HepG2 (cell line): ENCODE measurements at regions not wholly inside any gene's neighbourhood (a gene's known extent, or its start where the extent isn't known, plus 50 kb on each side); places are given as distances from the start of the nearest gene placed in this dataset.

Experiments used
- ATAC-seq: fragments of 200-7000 bp; cut with Tn5 transposase; 3 replicates; pipeline ENCODE4 v1.9.1; 2020; ENCODE audit warnings: mild to moderate bottlenecking, moderate library complexity
- BruUV-seq: library from RNA; stranded (reverse); fragments of 400-500 nt; replicated peaks from 2 replicates; lab custom pipeline; 2021; lab: Mats Ljungman, UMichigan
- CTCF ChIA-PET: fragments of 300-600 bp; formaldehyde crosslinking; extraction: SDS; loops from one replicate; lab custom pipeline; 2021; ENCODE audit warnings: low total read pairs, inconsistent platforms, low intra/inter-chr PET ratio; lab: Yijun Ruan, JAX
- POLR2A ChIA-PET: fragments of 350-600 bp; sonication (Branson Sonifier 250); formaldehyde crosslinking; loops from one replicate; lab custom pipeline; 2020; ENCODE audit warnings: antibody characterized with exemption, inconsistent platforms; lab: Yijun Ruan, JAX
- DNase-seq: peaks from one replicate; pipeline ENCODE4 v3.0.0-alpha.2; 2015; ENCODE audit warnings: low spot score
- FAIRE-seq: peaks from 3 replicates; lab custom pipeline; 2011; peaks lifted over from hg19 to GRCh38; lab: Jason Lieb, UNC
- H2AFZ ChIP-seq: one replicate; pipeline ENCODE4 v1.6.1; 2011; ENCODE audit warnings: low read length, inconsistent platforms
- H3K27ac ChIP-seq: fragments of 300-600 bp; 3 replicates; pipeline ENCODE4 v1.8.0; 2011; ENCODE audit warnings: mixed run types, mild to moderate bottlenecking, mixed read lengths, low read length, inconsistent platforms; ENCODE audit not compliant: insufficient read depth; ENCODE audit errors: extremely low read length
- H3K27me3 ChIP-seq, 2 experiments: fragments of 200-600 bp in 1 of 2; 2 replicates in 1 of 2; 3 replicates in 1 of 2; pipeline versions ENCODE4 v1.6.0 to v1.8.0; 2011; ENCODE audit warnings: low read length in 2 of 2, mild to moderate bottlenecking in 2 of 2, moderate library complexity in 2 of 2, inconsistent platforms in 1 of 2; ENCODE audit not compliant: insufficient read depth in 2 of 2, control insufficient read depth in 1 of 2
- H3K36me3 ChIP-seq, 2 experiments: fragments of 200-600 bp in 1 of 2; replicated peaks in 1 of 2; 2 replicates in 1 of 2; 3 replicates in 1 of 2; pipeline versions ENCODE4 v1.5.1 to v1.8.0; 2011; ENCODE audit warnings: low read length in 2 of 2, inconsistent platforms in 1 of 2; ENCODE audit not compliant: insufficient read depth in 2 of 2, control insufficient read depth in 1 of 2
- H3K4me1 ChIP-seq: 2 replicates; pipeline ENCODE4 v1.5.1; 2012; ENCODE audit warnings: low read length, inconsistent platforms; ENCODE audit not compliant: insufficient read depth
- H3K4me2 ChIP-seq: 2 replicates; pipeline ENCODE4 v1.6.0; 2011; ENCODE audit warnings: low read depth, low read length, inconsistent platforms
- H3K4me3 ChIP-seq, 3 experiments: fragments of 200-600 bp in 1 of 3; sonication (generic), shearing (Covaris generic) in 1 of 3; replicated peaks in 1 of 3; 2 replicates each; pipeline ENCODE4 v1.5.1; 2011 to 2016; ENCODE audit warnings: low read length in 3 of 3, inconsistent platforms in 2 of 3, low read depth in 2 of 3, mild to moderate bottlenecking in 2 of 3, control low read depth in 1 of 3, mixed read lengths in 1 of 3; ENCODE audit not compliant: insufficient read depth in 1 of 3
- H3K79me2 ChIP-seq: one replicate; pipeline ENCODE4 v1.6.1; 2011; ENCODE audit warnings: low read length, inconsistent platforms; ENCODE audit not compliant: insufficient read depth
- H3K9ac ChIP-seq: 2 replicates; pipeline ENCODE4 v1.6.0; 2011; ENCODE audit warnings: mild to moderate bottlenecking, low read depth, low read length, inconsistent platforms; ENCODE audit not compliant: insufficient read depth
- H3K9me3 ChIP-seq: 2 replicates; pipeline ENCODE4 v1.5.1; 2012; ENCODE audit warnings: mild to moderate bottlenecking, low read length
- H4K20me1 ChIP-seq: 2 replicates; pipeline ENCODE4 v1.6.0; 2011; ENCODE audit warnings: inconsistent platforms, mild to moderate bottlenecking, low read length, moderate library complexity; ENCODE audit not compliant: insufficient read depth
- ATF1 ChIP-seq: IDR thresholded peaks from 2 replicates; pipeline ENCODE4 v1.6.1; 2016; ENCODE audit warnings: mild to moderate bottlenecking, control low read depth
- KAT8 ChIP-seq: IDR thresholded peaks from 2 replicates; pipeline ENCODE4 v1.6.1; 2016; ENCODE audit warnings: missing genetic modification reagents, missing compliant biosample characterization
- ZBTB7A ChIP-seq: sonication (generic); formaldehyde crosslinking; IDR thresholded peaks from 2 replicates; pipeline ENCODE4 v1.8.0; 2022; ENCODE audit warnings: mild to moderate bottlenecking, missing genetic modification reagents
- ZNF431 ChIP-seq: sonication (generic); formaldehyde crosslinking; IDR thresholded peaks from 2 replicates; pipeline ENCODE4 v1.9.0; 2022; ENCODE audit warnings: missing genetic modification reagents, low read depth, mild to moderate bottlenecking, borderline replicate concordance
- ZNF792 ChIP-seq: IDR thresholded peaks from 2 replicates; pipeline ENCODE4 v1.6.1; 2016
- WGBS: methylation state at CpG from one replicate; pipeline ENCODE4 v1.1.6; 2017; ENCODE audit warnings: low lambda C conversion rate; 5-methylcytosine and 5-hydroxymethylcytosine counted together
- in situ Hi-C: cut with HindIII; loops from 2 replicates; pipeline ENCODE4 v1.10.0; 2017; ENCODE audit warnings: low pct_unique_long_range_greater_than_20kb; ENCODE audit not compliant: extremely low pct_ligation_motif_present
- intact Hi-C: fragments of 100-400 bp; cut with micrococcal nuclease; formaldehyde crosslinking; loops from one replicate; pipeline ENCODE4 v1.10.0; 2022; ENCODE audit not compliant: unreplicated experiment
- TF ChIP-seq, protein P1 (sequence below): sonication (generic); formaldehyde crosslinking; IDR thresholded peaks from 2 replicates; pipeline ENCODE4 v1.4.0; 2020; ENCODE audit warnings: mild to moderate bottlenecking, missing genetic modification reagents
- TF ChIP-seq, protein P2 (sequence below): sonication (generic); formaldehyde crosslinking; IDR thresholded peaks from 2 replicates; pipeline ENCODE4 v1.5.1; 2020; ENCODE audit warnings: mild to moderate bottlenecking, moderate library complexity, missing genetic modification reagents
- TF ChIP-seq, protein P3 (sequence below): sonication (generic); formaldehyde crosslinking; IDR thresholded peaks from 2 replicates; pipeline ENCODE4 v1.8.1; 2023; ENCODE audit warnings: mild to moderate bottlenecking, moderate library complexity, missing genetic modification reagents
- TF ChIP-seq, protein P4 (sequence below): sonication (generic); formaldehyde crosslinking; IDR thresholded peaks from 2 replicates; pipeline ENCODE4 v1.4.0; 2020; ENCODE audit warnings: low read depth, missing genetic modification reagents

DNA sequence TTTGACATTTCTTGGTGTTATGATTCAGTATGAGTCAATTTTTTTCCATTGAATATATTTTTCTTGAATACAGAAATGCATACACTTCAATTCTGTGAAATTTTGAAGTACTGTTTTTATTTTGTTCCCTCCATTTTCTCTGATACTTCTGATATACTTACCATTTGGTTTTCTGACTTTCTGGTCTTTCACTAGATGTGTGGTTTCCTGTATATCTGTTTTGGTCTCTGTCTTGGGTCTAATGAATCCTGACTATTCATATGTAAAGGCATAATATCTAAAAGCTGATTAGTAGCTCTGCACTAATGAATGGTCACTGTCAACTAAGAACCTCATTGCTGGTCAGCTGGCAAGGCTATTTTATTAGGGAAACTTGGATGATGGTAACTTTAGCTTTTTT lies 345.6 kb downstream of the GRB14 start:
- Histone ChIP-seq H4K20me1 (no peaks in the 10 kb centered on the region), H3K36me3 (no peaks in the 10 kb centered on the region), H3K27ac (no peak overlapping the region), H3K9ac (no peak overlapping the region), H2AFZ (no peak overlapping the region), H3K4me2 (no peak overlapping the region), H3K9me3 (no peaks in the 10 kb centered on the region), H3K4me1 (no peaks in the 10 kb centered on the region), H3K4me3 (no peak overlapping the region), H3K79me2 (no peaks in the 10 kb centered on the region), H3K27me3 (no peaks in the 10 kb centered on the region)
- in situ Hi-C loops, result no loop called here
- ChIA-PET CTCF (no interaction called here), POLR2A (no interaction called here)
- intact Hi-C loops, result no loop called here
- DNase-seq (no peak), ATAC-seq (no peak), FAIRE-seq (no peak)
- BruUV-seq, result no TSS peak
- no peak for TF ChIP-seq KAT8 (CRISPR knock-in tag)
- TF ChIP-seq, protein P1, sequence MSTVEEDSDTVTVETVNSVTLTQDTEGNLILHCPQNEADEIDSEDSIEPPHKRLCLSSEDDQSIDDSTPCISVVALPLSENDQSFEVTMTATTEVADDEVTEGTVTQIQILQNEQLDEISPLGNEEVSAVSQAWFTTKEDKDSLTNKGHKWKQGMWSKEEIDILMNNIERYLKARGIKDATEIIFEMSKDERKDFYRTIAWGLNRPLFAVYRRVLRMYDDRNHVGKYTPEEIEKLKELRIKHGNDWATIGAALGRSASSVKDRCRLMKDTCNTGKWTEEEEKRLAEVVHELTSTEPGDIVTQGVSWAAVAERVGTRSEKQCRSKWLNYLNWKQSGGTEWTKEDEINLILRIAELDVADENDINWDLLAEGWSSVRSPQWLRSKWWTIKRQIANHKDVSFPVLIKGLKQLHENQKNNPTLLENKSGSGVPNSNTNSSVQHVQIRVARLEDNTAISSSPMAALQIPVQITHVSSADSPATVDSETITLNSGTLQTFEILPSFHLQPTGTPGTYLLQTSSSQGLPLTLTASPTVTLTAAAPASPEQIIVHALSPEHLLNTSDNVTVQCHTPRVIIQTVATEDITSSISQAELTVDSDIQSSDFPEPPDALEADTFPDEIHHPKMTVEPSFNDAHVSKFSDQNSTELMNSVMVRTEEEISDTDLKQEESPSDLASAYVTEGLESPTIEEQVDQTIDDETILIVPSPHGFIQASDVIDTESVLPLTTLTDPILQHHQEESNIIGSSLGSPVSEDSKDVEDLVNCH (CRISPR knock-in tag), result no peak

DNA sequence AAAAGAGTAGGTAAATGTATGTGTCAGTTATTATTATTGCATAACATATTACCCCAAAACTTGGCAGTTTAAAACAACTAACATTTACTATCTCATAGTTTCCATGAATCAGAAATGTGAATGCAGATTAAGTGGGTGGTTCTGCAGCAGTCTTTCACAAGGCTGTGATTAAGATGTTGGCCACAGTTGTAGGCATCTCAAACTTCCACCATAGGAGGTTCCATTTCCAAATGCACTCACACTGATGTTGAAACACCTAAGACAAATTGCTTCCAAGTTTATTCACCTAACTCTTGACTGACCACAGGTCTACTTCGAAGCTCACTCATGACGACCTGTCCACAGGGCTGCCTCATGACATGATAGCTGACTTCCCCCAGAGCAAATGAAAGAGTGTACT lies 360.8 kb downstream of the GRB14 start:
- Histone ChIP-seq H3K4me2 (no peak overlapping the region), H4K20me1 (no peaks in the 10 kb centered on the region), H3K9ac (no peak overlapping the region), H3K79me2 (no peaks in the 10 kb centered on the region), H3K27me3 (peaks cover 0 to 4% of the 10 kb centered on the region in 2 experiments; a peak in 1 of 5 replicates), H3K36me3 (no peaks in the 10 kb centered on the region), H3K27ac (no peak overlapping the region), H3K4me3 (no peak overlapping the region), H2AFZ (no peak overlapping the region), H3K4me1 (no peaks in the 10 kb centered on the region), H3K9me3 (no peaks in the 10 kb centered on the region)
- no TSS peak for BruUV-seq
- intact Hi-C loops (no loop called here), in situ Hi-C loops (no loop called here)
- ATAC-seq (no peak), FAIRE-seq (no peak), DNase-seq (no peak)
- ChIA-PET POLR2A (no interaction called here), CTCF (no interaction called here)
- 0% methylated on average over 2 of the region's 2 CpGs for WGBS
- no peak for TF ChIP-seq ZNF431 (CRISPR knock-in tag)
- no peak for TF ChIP-seq ZBTB7A (CRISPR knock-in tag)
- no peak for TF ChIP-seq ZNF792 (CRISPR knock-in tag)
- no peak for TF ChIP-seq ATF1 (CRISPR knock-in tag)
- TF ChIP-seq, protein P2, sequence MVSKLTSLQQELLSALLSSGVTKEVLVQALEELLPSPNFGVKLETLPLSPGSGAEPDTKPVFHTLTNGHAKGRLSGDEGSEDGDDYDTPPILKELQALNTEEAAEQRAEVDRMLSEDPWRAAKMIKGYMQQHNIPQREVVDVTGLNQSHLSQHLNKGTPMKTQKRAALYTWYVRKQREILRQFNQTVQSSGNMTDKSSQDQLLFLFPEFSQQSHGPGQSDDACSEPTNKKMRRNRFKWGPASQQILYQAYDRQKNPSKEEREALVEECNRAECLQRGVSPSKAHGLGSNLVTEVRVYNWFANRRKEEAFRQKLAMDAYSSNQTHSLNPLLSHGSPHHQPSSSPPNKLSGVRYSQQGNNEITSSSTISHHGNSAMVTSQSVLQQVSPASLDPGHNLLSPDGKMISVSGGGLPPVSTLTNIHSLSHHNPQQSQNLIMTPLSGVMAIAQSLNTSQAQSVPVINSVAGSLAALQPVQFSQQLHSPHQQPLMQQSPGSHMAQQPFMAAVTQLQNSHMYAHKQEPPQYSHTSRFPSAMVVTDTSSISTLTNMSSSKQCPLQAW, result no peak
- TF ChIP-seq, protein P3, sequence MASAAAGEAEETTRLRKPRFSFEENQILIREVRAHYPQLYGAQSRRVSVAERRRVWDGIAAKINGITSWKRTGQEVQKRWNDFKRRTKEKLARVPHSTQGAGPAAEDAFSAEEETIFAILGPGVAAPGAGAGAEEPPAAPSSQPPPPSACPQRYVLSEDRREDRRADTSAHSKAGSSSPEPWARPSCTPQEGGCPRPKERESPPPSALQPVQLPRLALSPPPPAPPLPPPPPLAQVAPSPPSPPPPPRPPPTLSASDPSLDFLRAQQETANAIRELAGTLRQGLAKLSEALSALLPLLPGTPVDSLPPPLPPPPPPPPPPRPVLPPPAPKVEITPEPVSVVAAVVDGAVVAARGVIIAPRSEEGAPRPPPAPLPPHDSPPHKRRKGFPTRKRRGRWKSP (CRISPR knock-in tag), result no peak
- TF ChIP-seq, protein P4, sequence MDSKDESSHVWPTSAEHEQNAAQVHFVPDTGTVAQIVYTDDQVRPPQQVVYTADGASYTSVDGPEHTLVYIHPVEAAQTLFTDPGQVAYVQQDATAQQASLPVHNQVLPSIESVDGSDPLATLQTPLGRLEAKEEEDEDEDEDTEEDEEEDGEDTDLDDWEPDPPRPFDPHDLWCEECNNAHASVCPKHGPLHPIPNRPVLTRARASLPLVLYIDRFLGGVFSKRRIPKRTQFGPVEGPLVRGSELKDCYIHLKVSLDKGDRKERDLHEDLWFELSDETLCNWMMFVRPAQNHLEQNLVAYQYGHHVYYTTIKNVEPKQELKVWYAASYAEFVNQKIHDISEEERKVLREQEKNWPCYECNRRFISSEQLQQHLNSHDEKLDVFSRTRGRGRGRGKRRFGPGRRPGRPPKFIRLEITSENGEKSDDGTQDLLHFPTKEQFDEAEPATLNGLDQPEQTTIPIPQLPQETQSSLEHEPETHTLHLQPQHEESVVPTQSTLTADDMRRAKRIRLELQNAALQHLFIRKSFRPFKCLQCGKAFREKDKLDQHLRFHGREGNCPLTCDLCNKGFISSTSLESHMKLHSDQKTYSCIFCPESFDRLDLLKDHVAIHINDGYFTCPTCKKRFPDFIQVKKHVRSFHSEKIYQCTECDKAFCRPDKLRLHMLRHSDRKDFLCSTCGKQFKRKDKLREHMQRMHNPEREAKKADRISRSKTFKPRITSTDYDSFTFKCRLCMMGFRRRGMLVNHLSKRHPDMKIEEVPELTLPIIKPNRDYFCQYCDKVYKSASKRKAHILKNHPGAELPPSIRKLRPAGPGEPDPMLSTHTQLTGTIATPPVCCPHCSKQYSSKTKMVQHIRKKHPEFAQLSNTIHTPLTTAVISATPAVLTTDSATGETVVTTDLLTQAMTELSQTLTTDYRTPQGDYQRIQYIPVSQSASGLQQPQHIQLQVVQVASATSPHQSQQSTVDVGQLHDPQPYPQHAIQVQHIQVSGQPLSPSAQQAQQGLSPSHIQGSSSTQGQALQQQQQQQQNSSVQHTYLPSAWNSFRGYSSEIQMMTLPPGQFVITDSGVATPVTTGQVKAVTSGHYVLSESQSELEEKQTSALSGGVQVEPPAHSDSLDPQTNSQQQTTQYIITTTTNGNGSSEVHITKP (CRISPR knock-in tag), result no peak
